Forelimb muscle (tissue), 1 donor: ENCODE measurements at regions not wholly inside any gene's neighbourhood (a gene's known extent, or its start where the extent isn't known, plus 50 kb on each side); places are given as distances from the start of the nearest gene placed in this dataset.

Source experiments
- DNase-seq: peaks from one replicate; pipeline ENCODE4 v3.0.0-alpha.2; 2013; ENCODE audit warnings: low read depth

DNA sequence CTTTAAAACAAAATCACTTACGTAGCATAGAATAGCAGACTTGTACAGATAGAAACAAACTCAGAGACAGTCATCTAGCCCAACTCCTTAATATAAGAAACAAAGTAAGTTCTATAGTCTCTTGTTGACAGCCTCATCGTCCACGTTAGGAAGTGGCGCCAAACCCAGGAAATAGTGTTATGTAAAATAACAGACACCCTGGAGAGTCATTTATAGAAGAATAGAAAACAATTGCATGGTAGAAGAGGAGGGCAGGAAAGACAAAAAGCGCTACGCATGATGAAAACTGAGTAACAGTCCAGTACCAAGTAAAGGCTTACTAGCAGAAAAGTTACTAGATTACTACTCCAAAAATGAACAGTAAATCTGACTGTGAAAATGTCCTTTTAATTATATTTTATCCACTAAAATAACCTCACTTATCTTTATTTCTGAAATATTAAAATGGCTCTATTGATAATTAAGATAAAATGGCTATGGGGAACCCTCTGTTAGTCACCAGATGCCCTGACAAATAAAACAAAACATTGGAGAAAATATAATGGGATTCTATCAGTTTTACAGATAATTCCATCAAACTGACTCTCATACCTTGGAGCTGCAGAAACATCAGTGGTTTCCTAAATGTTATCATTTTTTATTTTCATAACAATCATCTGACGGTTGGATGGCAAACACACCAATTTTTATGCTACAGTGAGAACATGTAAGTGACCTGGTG, 434.0 kb upstream of the C9orf72 start:
- no peak for DNase-seq

DNA sequence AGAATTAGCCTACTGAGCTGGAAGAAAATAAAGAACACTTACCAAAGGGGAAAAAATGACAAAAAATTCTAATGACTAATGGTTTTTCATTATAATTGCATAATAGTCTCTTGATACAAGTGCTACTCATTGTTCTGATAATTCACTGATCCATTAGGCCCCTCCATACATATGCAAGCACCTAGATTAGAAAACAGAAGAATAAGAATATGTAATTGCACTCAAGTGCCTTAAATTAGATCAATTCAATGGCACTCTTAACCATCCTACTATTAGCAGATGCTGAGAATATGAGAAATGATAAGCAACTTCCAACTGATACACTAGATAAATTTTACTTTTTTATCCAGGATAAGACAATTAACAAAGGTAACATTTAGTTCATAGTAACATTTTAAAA, 440.9 kb upstream of the C9orf72 start:
- DNase-seq = no peak

DNA sequence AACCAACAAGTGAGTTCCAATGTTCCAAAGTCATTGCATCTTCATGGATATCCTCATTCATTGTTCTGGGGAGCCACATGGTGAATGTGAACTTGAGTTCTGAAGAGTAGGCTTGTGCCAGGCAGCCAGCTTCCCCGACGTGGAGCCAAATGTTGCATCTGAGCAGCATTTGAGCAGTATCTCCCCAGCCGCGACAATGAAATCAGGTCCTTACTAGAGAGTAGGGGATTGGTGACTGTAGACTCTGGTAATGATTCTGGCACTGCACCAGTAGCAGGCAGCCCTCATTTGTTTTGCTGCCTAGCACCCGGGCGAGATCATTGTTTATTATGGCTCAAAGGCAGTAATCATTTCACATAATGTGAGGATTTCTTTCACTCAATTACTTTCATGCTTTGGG, 451.4 kb upstream of the C9orf72 start:
- DNase-seq = no peak

DNA sequence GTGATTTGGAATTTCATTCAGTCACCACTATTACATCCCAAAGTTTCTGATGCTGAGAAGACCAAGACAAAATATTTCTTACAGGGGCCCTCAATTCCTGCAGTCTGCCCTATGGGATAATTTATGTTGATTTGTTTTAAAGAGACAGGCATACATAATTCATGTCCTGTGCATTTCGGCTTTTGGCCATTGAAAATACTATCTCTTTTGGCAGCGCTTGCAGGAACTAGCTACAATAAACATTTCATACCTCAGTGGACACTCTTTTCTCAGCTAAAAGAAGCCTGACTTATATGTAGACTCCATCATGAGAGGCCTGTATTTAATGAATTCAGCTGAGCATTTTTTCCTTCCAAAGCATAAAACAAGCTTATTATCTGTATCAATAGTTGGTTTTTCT, 451.9 kb upstream of the C9orf72 start:
- no peak for DNase-seq

DNA sequence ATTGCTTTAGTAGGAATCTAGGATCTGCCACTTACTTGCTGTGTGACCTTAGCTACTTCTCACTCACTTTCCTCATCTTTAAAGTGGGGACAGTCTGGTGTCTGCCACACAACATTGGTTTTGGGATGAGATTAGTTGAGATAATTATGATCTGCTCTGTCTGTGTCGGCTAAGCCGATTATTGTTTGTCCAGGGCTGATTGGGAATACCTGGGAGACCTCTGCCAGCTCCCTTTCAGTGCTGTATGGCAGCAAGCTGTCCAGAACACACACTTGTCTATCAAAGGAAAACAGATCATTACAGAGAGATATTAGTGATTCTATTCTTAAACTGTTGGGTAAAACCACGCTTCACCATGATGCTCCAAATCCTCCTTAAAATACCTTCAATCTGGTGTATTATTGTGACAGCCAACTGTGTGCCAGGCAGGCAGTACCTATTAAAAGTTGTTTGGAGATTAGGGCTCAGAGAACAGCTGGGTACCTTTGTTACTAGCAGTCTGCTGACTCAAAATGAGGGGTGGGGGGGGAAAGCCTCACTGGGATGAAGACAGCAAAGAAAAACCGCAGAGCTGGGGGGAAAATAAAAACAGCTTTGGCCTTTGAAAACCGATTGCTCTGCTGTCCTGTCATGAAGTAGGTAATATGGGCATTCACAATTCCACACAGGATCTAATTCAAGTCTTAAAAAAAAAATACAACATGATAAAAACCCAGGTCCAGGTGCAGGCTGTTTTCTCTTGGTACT, 458.4 kb upstream of the C9orf72 start:
- no peak for DNase-seq

DNA sequence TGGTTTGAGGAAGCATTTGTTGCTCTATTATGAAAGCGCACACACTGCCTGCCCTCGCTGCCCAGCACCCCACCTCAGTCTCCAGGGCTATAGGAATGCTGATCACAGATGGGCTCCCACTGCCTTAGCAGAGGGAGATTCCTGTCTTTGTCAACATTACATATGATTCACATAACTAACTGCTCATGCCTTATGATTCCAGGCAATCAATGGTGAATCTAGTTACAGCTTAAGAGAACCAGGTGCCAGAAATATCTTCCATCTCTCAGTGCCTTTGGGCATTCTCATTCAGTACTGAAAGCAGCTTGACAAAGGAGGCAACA, 458.9 kb upstream of the C9orf72 start:
- no peak for DNase-seq

DNA sequence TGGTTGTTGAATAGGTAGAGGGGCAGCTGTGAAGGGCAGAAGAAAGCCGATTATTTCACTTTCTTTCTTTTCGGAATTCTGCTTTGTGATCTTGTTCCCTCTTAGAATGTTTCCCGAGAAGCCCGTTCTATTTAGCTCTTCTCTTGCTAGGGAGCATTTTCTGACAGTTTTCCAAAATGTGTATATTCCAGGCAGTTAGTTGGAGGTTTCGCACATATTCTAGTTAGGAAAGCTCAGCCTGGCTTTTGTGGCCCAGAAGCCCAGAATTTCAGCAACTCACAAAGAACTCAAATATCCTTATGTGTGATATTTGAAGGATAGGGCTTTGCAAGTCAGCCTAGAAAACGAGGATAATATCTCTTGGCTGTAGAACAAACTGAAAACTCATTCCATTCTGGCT, 461.0 kb upstream of the C9orf72 start:
- DNase-seq = no peak

DNA sequence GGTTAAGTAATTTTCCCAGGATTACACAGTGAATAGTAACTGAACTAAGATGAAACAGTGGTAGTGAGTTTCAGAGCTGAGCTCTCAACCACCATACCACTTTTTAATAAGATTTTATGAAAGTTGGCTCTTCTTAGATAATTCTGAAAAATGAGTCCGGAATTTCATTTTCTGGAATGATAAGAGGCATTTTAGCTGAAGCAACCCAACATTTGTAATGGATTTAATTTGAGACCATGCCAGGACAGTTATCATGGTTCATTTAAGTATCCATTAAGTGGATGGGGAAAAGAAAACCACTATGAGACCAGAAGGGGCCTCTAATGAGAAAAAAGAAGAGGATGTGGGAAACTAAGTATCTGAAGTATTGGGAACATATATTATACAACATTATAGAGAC, 464.7 kb upstream of the C9orf72 start:
- no peak for DNase-seq

DNA sequence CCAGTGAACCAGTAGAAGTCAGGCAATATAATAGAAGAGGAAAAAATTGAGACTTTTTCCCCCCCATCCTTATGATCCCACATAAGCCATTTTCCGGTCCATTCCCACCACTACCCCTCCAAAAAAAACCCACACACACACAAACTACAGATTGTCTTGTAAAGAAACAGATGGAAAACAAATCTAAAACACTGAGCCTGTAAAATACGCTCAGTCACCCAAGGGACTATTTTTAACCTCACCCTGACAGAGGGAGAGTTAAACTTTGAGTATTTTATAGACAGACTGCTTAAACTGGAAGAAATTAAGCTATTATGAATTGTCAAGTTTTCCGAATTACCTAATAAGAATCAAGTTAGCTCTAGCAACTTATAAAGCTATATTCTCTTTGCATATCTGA, 471.8 kb upstream of the C9orf72 start:
- DNase-seq = no peak

DNA sequence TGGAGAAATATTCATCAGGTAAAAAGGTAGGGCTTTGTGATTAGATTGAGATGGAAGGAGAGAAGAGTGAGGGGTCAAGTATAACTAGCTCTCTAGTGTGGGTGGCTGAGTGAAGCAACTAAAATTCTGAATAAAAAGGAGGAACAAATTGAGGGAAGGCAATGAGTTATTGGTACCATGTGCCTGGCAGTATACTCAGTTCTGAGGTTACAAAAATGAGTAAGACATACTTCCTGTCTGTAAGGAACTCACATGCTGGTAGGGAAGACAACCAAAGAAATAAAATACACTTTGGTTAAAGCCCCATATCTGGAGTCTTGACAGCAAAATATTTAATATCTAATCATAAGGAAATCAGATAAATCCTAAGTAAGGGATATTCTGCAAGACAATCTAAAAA, 476.8 kb upstream of the C9orf72 start:
- no peak for DNase-seq

DNA sequence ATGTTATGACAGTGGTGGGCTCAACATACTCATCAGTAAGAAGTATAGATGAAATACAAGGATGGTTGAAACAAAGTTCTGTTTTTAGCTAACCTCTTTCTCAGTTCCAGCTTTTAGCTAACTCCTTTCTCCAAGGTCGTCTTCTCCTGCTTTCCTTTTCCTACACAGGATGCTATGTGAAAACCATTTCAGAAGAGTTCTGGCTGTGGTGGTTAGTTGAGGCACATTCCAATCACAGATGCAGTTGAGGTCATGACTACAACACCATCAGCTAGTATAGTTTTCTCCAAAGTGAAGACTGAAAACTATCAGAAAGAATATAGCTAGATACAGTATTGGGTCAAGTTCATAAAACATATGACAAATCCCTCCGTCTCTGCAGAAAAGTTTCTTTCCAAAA, 477.7 kb upstream of the C9orf72 start:
- no peak for DNase-seq

DNA sequence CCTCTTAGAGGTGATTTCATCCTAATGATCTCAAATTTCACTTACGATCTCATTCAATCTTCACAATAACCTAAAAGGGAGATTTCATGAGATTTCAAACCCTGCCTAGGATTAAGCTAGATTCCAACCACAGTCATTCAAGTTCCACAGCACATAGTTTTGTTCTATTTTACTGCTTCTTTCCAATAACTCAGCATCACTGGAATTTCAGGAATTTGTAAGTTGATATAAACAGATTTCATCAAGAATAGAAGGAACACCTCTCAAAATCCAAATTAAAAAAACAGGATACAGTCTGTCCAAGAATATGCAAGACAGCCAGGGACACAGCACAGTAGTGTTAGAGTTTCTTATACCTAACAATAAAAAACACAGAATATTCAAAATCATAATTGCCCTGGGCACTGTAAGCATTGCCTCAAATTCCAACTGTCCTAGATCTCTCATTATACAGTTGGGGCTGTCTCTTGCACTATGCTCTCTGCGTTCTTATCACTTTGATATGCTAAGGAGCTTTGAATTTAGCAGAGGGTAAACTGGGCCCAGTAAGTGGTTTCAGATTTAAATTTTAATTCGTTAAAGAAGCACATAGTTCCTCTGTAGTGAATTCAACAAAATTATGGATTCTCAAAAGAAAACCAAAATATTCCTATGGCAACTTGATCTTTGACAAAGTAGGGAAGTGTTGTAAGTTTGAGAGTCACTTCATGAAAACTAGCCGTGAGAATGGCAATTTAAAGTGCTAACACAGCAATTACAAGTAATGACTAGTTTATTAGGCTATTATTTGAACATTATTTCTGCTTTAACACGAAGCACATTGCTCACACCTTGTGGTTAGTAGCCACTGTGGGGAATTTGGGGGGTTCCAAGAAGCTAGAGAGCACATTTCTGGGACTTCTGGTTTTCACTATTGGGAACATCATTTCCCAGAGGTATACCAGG, 478.6 kb upstream of the C9orf72 start:
- no peak for DNase-seq

DNA sequence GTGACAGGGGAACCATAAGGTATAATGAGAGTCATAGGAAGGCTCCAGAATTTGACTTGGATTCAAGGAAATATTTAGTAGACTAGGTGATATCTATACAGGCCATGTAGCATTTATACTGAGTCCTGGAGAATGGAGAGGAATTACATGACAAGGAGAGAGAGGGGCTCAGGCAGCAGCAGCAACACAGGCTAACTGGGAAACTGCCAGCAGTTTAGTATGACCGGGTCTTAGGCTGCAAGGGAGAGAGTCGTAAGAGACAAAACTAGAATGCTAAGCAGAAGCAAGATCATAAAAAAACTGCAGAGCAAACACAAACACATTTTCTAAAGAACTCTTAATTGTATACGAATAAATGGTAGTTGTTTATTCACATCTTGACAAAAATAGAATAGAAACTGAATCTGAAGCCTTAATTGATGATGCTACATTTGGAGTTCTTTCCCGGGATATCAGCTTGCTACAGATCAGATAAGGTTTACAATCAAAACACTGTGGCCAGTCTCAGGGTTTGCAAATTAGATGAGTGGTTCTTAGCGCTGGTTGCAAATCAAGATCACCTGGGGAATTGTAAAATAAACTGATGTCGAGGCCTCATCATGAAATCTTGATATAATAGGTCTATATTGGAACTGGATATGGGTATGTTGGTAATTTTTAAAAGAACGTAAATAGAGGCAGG, 480.0 kb upstream of the C9orf72 start:
- DNase-seq = no peak

DNA sequence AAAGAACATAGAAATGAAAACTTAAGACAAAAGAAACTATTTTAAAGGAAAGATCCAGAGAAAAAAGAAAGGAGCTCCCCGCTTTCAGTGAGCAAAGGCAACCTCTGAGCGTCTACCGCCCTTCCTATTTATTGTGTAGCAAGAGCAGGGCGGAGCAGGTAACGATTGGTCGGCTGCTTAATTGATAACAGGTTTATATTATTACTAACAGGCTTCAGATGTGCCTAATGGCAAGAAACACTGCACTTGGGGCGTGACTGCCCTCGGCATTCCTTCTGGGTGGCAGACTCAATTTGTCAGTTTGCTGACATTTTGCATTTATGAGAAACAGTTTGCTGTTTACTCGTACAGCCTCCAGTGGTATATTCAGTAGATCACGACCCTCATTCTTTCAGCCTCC, 482.7 kb upstream of the C9orf72 start:
- no peak for DNase-seq

DNA sequence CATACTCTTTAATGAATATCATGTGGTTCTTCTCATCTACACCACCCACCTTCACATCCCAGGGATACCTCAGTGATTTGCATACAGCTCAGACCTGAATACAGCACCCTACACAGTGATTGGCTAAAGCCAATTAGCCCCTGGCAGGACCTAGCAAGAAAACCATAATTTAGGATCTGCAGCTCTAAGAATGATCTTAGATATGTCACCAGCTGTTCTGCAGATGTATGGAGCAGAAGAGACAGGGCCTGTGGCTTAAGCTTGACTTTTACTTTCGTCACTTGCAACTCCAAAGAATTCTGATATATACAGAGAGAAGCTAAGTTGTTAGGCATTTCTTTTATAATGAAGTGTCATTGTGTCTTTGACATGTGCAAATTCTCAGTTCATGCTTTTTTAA, 483.2 kb upstream of the C9orf72 start:
- no peak for DNase-seq

DNA sequence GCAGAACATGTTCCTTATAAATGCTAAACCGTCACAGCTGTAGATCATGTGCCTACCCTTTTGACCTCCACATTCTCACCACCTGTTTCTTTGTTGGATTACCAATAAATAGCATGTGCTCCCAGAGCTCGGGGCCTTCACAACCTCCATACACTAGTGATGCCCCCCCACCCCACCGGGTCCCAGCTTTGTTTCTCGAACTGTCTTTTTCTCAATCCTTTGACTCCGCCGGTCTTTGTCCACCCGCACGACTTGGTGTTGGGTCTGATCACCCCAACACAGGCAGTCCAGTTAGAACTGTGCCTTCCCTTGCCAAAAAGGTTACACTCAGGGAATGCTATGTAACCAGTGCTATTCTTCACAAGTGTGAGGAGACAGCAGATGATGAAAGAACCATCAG, 485.9 kb upstream of the C9orf72 start:
- no peak for DNase-seq

DNA sequence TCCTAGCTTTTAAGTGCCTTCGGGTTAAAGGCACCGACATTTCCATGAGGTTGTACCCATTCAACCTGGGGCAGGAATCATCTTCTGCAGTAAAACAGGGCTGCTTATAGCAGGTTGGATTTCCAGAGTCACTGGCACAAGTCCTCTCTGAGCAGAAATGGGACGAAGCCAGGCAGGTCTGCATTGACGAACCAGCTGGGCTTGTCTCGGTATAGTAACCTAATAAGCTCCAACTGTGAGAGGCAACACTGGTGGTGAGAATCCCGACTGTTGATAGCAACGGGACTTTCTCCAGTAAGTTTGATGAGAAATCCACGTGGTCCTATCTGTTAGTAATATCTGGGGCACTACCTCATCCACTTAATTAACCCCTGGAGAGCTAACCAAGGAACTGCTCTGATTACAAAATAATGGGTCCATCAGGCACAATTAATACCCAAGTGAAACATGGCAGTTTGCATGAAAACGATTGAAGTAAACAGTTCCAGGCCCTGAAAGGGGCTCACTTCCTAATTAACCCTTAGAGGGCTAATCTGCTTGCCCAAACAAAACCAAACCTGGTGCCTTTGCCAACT, 491.0 kb upstream of the C9orf72 start:
- no peak for DNase-seq

DNA sequence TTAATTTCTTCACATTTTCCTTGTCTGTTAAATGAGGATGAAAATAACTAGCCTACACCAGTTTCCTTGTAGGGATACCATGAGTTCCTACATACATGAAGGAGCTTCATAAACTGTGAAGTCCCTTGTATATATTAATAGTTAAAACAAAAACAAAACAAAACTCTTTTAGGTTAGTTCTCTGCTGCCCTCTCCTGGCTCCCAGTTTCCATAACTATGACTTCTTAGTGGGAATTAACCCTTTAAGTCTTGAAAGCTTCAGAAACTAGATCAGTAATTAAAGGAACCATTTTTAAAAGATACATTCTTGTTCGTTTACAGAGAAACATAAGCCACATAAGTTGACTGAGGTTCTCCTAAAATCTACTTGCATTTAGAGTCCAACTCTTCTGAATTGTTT, 500.0 kb upstream of the C9orf72 start:
- DNase-seq = peak; percentile 9

DNA sequence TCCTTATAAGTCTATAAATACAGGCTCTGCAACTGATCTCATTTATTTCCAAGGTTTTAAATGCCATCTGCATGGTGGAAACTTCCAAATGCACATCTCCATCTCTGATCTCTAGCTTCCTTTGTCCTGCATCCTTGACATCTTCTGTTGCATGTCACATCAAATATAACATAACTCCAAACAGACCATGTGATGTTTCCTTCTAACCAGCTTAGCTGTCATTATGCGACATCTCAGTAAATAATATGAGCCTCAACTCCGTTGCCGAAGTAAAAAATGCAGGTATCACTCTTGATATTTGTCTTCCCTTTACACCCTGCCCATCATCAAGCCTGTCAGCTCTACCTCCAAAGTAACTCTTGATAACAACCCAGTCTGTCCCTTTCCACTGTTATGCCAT, 506.4 kb upstream of the C9orf72 start:
- DNase-seq = no peak

DNA sequence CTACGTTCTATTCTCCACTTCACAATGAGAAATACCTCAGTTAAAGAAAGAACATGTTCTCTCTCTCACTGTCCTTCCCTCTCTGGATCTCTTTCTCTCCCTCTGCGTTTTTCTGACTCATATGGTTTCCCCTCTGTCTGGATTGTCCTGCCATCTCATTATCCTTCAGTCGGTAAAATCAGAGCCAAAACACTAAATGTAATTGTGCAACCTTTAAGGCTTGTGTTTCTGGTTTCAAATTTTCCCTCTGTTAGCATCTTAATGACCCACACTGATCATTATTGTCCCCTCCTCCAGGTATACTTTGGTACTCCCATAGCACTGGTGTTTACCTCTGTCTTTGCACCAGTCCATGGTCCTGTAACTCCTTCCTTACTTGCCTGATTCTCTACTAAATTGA, 509.4 kb upstream of the C9orf72 start:
- no peak for DNase-seq

DNA sequence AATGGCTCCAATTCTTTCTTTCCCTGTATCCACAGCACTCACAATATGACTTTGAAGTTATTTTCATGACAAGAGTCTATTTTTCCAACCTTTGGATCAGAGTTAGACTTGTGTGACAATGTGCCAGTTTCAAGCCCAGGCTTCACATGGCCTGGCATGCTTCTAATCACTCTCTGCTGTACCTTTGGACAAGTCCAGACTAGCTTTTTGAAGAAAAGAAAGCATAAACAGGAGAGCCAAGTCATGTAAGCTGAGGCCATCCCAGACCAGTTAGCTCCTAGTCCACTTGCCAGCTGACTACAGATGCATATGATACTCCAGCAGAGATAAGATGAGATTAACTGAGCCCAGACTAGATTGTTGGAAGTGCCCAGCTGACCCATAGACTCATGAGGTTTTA, 513.6 kb upstream of the C9orf72 start:
- no peak for DNase-seq
